Transverse colon (tissue), 4 donors: ENCODE measurements at regions not wholly inside any gene's neighbourhood (a gene's known extent, or its start where the extent isn't known, plus 50 kb on each side); places are given as distances from the start of the nearest gene placed in this dataset.
"Not testable (repeated sequence)": the region's sequence is repeated elsewhere in the genome, so short reads cannot be mapped to it uniquely, and the experiment has no call there.

Source experiments
- DNase-seq: peaks from one replicate; pipeline ENCODE4 v3.0.0-alpha.2; 2019
- H3K27ac ChIP-seq, 4 donors: fragments of 200-600 bp; sonication (generic); 2 replicates each; pipeline ENCODE4 v1.5.1; 2016 to 2018; ENCODE audit warnings: inconsistent platforms in 4 of 4
- H3K27me3 ChIP-seq: fragments of 200-600 bp; sonication (generic); 2 replicates; pipeline ENCODE4 v1.5.1; 2017; ENCODE audit warnings: inconsistent platforms
- H3K36me3 ChIP-seq, 4 donors: fragments of 200-600 bp; sonication (generic); 2 replicates each; pipeline ENCODE4 v1.5.1; 2017 to 2019; ENCODE audit warnings: inconsistent platforms in 4 of 4
- H3K4me1 ChIP-seq, 4 donors: fragments of 200-600 bp; sonication (generic); 2 replicates each; pipeline ENCODE4 v1.5.1; 2017 to 2020; ENCODE audit warnings: inconsistent platforms in 4 of 4
- H3K4me3 ChIP-seq, 4 donors: fragments of 200-600 bp; sonication (generic); 1 replicate in 1 of 4; 2 replicates in 3 of 4; pipeline versions ENCODE4 v1.5.1 to v1.6.1; 2017 to 2019; ENCODE audit warnings: inconsistent platforms in 4 of 4
- H3K9me3 ChIP-seq, 2 donors: fragments of 200-600 bp; sonication (generic); 2 replicates each; pipeline ENCODE4 v1.5.1; 2017 to 2019; ENCODE audit warnings: inconsistent platforms in 2 of 2
- EP300 ChIP-seq: sonication (generic); formaldehyde crosslinking; IDR thresholded peaks from one replicate; pipeline ENCODE4 v1.6.1; 2017; ENCODE audit warnings: antibody characterized with exemption, low read depth
- POLR2A ChIP-seq: fragments of 450-650 bp; IDR thresholded peaks from one replicate; pipeline ENCODE4 v1.6.1; 2016; ENCODE audit warnings: antibody characterized with exemption, mild to moderate bottlenecking, moderate library complexity
- POLR2AphosphoS5 ChIP-seq, 3 donors: sonication (generic); formaldehyde crosslinking; IDR thresholded peaks; one replicate each; pipeline ENCODE4 v1.6.1; 2016; ENCODE audit warnings: antibody characterized with exemption in 3 of 3
- WGBS, 2 donors: methylation state at CpG; one replicate each; pipeline ENCODE4 v1.1.5; 2018; ENCODE audit warnings: low coverage in 1 of 2; 5-methylcytosine and 5-hydroxymethylcytosine counted together
- in situ Hi-C, 4 donors: fragments of 200-750 bp; cut with MboI; loops; one replicate each; pipeline versions ENCODE4 v1.15.0 to v1.15.1; 2017; ENCODE audit warnings: low sequenced_read_pairs in 3 of 4, low pct_ligation_motif_present in 1 of 4, low pct_unique_long_range_greater_than_20kb in 1 of 4
- intact Hi-C: fragments of 100-400 bp; cut with DNase I; formaldehyde crosslinking; loops from one replicate; pipeline ENCODE4 v1.15.1; 2023; ENCODE audit warnings: low total_unique reads
- TF ChIP-seq, protein P1 (sequence below), 5 experiments: fragments of 200-600 bp in 3 of 5; fragments of 450-650 bp in 2 of 5; sonication (generic) in 3 of 5; IDR thresholded peaks; 1 replicate in 2 of 5; 2 replicates in 3 of 5; pipeline ENCODE4 v1.5.1; 2016 to 2017; ENCODE audit warnings: antibody characterized with exemption in 5 of 5, inconsistent platforms in 3 of 5, mild to moderate bottlenecking in 2 of 5, moderate library complexity in 1 of 5

DNA sequence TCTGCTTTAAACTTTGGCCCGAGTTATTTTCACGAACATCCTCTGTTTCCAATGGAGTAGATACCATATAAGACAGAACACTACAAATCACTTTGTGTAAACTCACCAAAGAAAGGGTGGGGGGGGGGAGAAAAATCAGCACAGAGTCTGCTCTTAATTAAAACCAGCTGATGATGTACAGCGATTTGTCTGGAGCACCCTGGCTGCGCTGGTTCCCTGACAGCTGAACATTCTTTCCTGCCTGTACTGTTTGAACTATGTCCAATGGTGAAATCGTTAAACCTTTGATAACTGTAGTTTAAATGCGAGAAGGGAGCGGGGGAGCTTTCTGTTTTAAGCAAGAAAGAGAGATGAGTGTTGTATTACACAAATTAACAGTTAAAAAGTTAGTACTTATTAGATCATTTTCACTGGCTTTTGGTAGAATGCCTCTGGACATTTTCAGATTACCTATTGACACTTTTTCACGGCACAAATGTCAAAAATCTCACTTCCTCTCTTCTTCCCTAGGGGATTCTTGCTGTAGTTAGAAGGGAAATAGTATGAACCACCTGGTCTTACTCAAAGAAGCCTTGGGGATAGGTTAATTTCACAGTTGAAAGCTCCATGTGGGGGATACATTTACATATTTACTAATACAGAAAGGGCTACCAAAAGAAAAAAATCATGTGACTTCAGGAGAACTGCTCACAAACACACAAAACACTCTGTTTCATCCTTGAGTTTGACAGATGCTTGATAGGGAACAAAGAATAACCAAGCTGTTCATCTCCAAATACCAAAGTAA, 140.2 kb upstream of the RUNX1 start:
- Histone ChIP-seq H3K27ac (peak overlapping the region in 2 of 4 donors; percentile 45 to 47), H3K4me3 (no peak overlapping the region), H3K27me3 (no peaks in the 10 kb centered on the region), H3K36me3 (no peaks in the 10 kb centered on the region), H3K4me1 (peaks cover 0 to 3% (median 0%) of the 10 kb centered on the region in 4 donors), H3K9me3 (no peaks in the 10 kb centered on the region)
- 51 to 63% methylated on average over 8 of the region's 8 CpGs for WGBS, 2 donors
- no peak for TF ChIP-seq POLR2A
- TF ChIP-seq POLR2AphosphoS5 (IDR thresholded peaks at IDR 0.05), result no peak
- TF ChIP-seq EP300, result no peak
- TF ChIP-seq, protein P1, sequence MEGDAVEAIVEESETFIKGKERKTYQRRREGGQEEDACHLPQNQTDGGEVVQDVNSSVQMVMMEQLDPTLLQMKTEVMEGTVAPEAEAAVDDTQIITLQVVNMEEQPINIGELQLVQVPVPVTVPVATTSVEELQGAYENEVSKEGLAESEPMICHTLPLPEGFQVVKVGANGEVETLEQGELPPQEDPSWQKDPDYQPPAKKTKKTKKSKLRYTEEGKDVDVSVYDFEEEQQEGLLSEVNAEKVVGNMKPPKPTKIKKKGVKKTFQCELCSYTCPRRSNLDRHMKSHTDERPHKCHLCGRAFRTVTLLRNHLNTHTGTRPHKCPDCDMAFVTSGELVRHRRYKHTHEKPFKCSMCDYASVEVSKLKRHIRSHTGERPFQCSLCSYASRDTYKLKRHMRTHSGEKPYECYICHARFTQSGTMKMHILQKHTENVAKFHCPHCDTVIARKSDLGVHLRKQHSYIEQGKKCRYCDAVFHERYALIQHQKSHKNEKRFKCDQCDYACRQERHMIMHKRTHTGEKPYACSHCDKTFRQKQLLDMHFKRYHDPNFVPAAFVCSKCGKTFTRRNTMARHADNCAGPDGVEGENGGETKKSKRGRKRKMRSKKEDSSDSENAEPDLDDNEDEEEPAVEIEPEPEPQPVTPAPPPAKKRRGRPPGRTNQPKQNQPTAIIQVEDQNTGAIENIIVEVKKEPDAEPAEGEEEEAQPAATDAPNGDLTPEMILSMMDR (IDR thresholded peaks at IDR 0.05), result no peak
- in situ Hi-C loops (loop anchor here in 1 of 4 donors (25.0 kb wide), 1 partner anchor 127 kb away; no protein-coding TSS in a partner anchor), intact Hi-C loops (loop anchor here (2.0 kb wide), 1 partner anchor 60 kb away; no protein-coding TSS in a partner anchor)
- DNase-seq, result no peak

DNA sequence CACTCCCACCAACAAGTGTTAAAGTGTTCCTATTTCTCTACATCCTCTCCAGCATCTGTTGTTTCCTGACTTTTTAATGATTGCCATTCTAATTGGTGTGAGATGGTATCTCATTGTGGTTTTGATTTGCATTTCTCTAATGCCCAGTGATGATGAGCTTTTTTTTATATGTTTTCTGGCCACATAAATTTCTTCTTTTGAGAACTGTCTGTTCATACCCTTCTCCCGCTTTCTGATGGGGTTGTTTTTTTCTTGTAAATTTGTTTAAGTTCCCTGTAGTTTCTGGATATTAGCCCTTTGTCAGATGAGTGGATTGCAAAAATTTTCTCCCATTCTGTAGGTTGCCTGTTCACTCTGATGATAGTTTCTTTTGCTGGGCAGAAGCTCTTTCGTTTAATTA, 134.3 kb upstream of the RUNX1 start:
- intact Hi-C loops, H3K27ac ChIP-seq, H3K36me3 ChIP-seq, H3K4me3 ChIP-seq, H3K4me1 ChIP-seq, DNase-seq, H3K9me3 ChIP-seq, H3K27me3 ChIP-seq: not testable (repeated sequence)
- 80 to 87% methylated on average over 2 of the region's 2 CpGs for WGBS, 2 donors
- in situ Hi-C loops, result loop anchor here in 1 of 4 donors (25.0 kb wide), 1 partner anchor 121 kb away; no protein-coding TSS in a partner anchor

- Histone ChIP-seq H3K27ac (no peak overlapping the region), H3K9me3 (no peaks in the 10 kb centered on the region), H3K4me3 (no peak overlapping the region), H3K27me3 (no peaks in the 10 kb centered on the region), H3K36me3 (no peaks in the 10 kb centered on the region), H3K4me1 (no peaks in the 10 kb centered on the region)
- TF ChIP-seq POLR2AphosphoS5 (IDR thresholded peaks at IDR 0.05) (no peak), POLR2A (no peak), EP300 (no peak)
- TF ChIP-seq, protein P1 (IDR thresholded peaks at IDR 0.05), result no peak
- no peak for DNase-seq
- 53 to 54% methylated on average over 1 of the region's 1 CpG for WGBS, 2 donors
- in situ Hi-C loops, result loop anchor here in 1 of 4 donors (25.0 kb wide), 1 partner anchor 118 kb away; no protein-coding TSS in a partner anchor
- intact Hi-C loops, result no loop called here
Measured at GRCh38 chr21:35179990-35180540, 131.0 kb upstream of the RUNX1 start.

GRCh38 chr21:35178827-35179226, 129.7 kb upstream of the RUNX1 start:
- no peaks in the 10 kb centered on the region for H3K36me3 ChIP-seq
- H3K27me3 ChIP-seq, result no peaks in the 10 kb centered on the region
- TF ChIP-seq EP300, result no peak
- TF ChIP-seq, protein P1 (IDR thresholded peaks at IDR 0.05), result no peak
- H3K27ac ChIP-seq, result no peak overlapping the region
- in situ Hi-C loops (loop anchor here in 1 of 4 donors (25.0 kb wide), 1 partner anchor 117 kb away; no protein-coding TSS in a partner anchor), intact Hi-C loops (no loop called here)
- H3K4me1 ChIP-seq, result no peaks in the 10 kb centered on the region
- no peak for DNase-seq
- no peak overlapping the region for H3K4me3 ChIP-seq
- 78% methylated on average over 1 of the region's 1 CpG; no CpG with 5 or more reads in 1 of the 2 donors for WGBS, 2 donors
- no peaks in the 10 kb centered on the region for H3K9me3 ChIP-seq
